ENCODE measurements at regions not wholly inside any gene's neighbourhood (a gene's known extent, or its start where the extent isn't known, plus 50 kb on each side); places are given as distances from the start of the nearest gene placed in this dataset.

- Mint-ChIP-seq H3K27ac (ENCODE audit: unreplicated experiment) (no peak overlapping the region), H3K36me3 (ENCODE audit: insufficient read depth, unreplicated experiment) (no peaks in the 10 kb centered on the region), H3K27me3 (ENCODE audit: unreplicated experiment) (peaks cover 87% of the 10 kb centered on the region), H3K4me1 (ENCODE audit: low read depth, unreplicated experiment) (no peaks in the 10 kb centered on the region), H3K9me3 (ENCODE audit: low read depth, unreplicated experiment) (no peaks in the 10 kb centered on the region), H3K4me3 (ENCODE audit: low read depth, unreplicated experiment) (no peak overlapping the region)
- CTCF ChIA-PET = interaction anchor here (1.8 kb wide), 1 partner anchor 192 kb away, joined by 4 read pairs; no protein-coding TSS in a partner anchor
- DNase-seq = peak; percentile 51
- intact Hi-C loops (cut with micrococcal nuclease; ENCODE audit: unreplicated experiment) = no loop called here
- no TSS peak for BruUV-seq (replicated peaks)
- TF ChIP-seq CTCF (IDR thresholded peaks at IDR 0.05; ENCODE audit: unreplicated experiment) = peak; percentile 40
Measured at GRCh38 chr22:33209930-33210784, 152.0 kb upstream of the SYN3 start.

- H3K9me3 Mint-ChIP-seq (ENCODE audit: low read depth, unreplicated experiment) = no peaks in the 10 kb centered on the region
- no peak for TF ChIP-seq CTCF (IDR thresholded peaks at IDR 0.05; ENCODE audit: unreplicated experiment)
- peaks cover 8% of the 10 kb centered on the region for H3K4me1 Mint-ChIP-seq (ENCODE audit: low read depth, unreplicated experiment)
- no peaks in the 10 kb centered on the region for H3K36me3 Mint-ChIP-seq (ENCODE audit: insufficient read depth, unreplicated experiment)
- no peak overlapping the region for H3K4me3 Mint-ChIP-seq (ENCODE audit: low read depth, unreplicated experiment)
- BruUV-seq (replicated peaks) = no TSS peak
- CTCF ChIA-PET = interaction anchor here (0.7 kb wide), 1 partner anchor 325 kb away, joined by 4 read pairs; no protein-coding TSS in a partner anchor
- peaks cover 91% of the 10 kb centered on the region for H3K27me3 Mint-ChIP-seq (ENCODE audit: unreplicated experiment)
- intact Hi-C loops (cut with micrococcal nuclease; ENCODE audit: unreplicated experiment) = no loop called here
- H3K27ac Mint-ChIP-seq (ENCODE audit: unreplicated experiment) = no peak overlapping the region
- DNase-seq = no peak
Measured at GRCh38 chr22:33204408-33204807, 146.2 kb upstream of the SYN3 start.

GRCh38 chr22:33202455-33202854, 144.3 kb upstream of the SYN3 start:
- H3K4me3 Mint-ChIP-seq (ENCODE audit: low read depth, unreplicated experiment) = no peak overlapping the region
- no peak for DNase-seq
- H3K9me3 Mint-ChIP-seq (ENCODE audit: low read depth, unreplicated experiment) = no peaks in the 10 kb centered on the region
- H3K27me3 Mint-ChIP-seq (ENCODE audit: unreplicated experiment) = peaks cover 73% of the 10 kb centered on the region
- no peak overlapping the region for H3K27ac Mint-ChIP-seq (ENCODE audit: unreplicated experiment)
- no peak for TF ChIP-seq CTCF (IDR thresholded peaks at IDR 0.05; ENCODE audit: unreplicated experiment)
- intact Hi-C loops (cut with micrococcal nuclease; ENCODE audit: unreplicated experiment) = loop anchor here (2.0 kb wide), 1 partner anchor 184 kb away; no protein-coding TSS in a partner anchor
- BruUV-seq (replicated peaks) = no TSS peak
- H3K4me1 Mint-ChIP-seq (ENCODE audit: low read depth, unreplicated experiment) = peaks cover 8% of the 10 kb centered on the region
- no peaks in the 10 kb centered on the region for H3K36me3 Mint-ChIP-seq (ENCODE audit: insufficient read depth, unreplicated experiment)
- CTCF ChIA-PET = interaction anchor here (0.7 to 1.9 kb wide), 3 partner anchors 177 to 407 kb away, joined by 5 to 8 read pairs (median 5); no protein-coding TSS in a partner anchor

- CTCF ChIA-PET = no interaction called here
- intact Hi-C loops (cut with micrococcal nuclease; ENCODE audit: unreplicated experiment) = no loop called here
- H3K36me3 Mint-ChIP-seq (ENCODE audit: insufficient read depth, unreplicated experiment) = no peaks in the 10 kb centered on the region
- DNase-seq = no peak
- H3K27ac Mint-ChIP-seq (ENCODE audit: unreplicated experiment) = no peak overlapping the region
- BruUV-seq (replicated peaks) = no TSS peak
- no peaks in the 10 kb centered on the region for H3K9me3 Mint-ChIP-seq (ENCODE audit: low read depth, unreplicated experiment)
- no peaks in the 10 kb centered on the region for H3K27me3 Mint-ChIP-seq (ENCODE audit: unreplicated experiment)
- H3K4me3 Mint-ChIP-seq (ENCODE audit: low read depth, unreplicated experiment) = no peak overlapping the region
- TF ChIP-seq CTCF (IDR thresholded peaks at IDR 0.05; ENCODE audit: unreplicated experiment) = no peak
- H3K4me1 Mint-ChIP-seq (ENCODE audit: low read depth, unreplicated experiment) = no peaks in the 10 kb centered on the region
Measured at GRCh38 chr22:33194529-33195077, 136.4 kb upstream of the SYN3 start.
